Stimulated activated CD8-positive, alpha-beta memory T cell treated with anti-CD3 and anti-CD28 coated beads, Interleukin-12 subunit alpha, Interleukin-12 subunit beta, amount 100 ng/mL, for 1 hour (primary cell): ENCODE measurements at regions not wholly inside any gene's neighbourhood (a gene's known extent, or its start where the extent isn't known, plus 50 kb on each side); places are given as distances from the start of the nearest gene placed in this dataset.
"Not testable (repeated sequence)": the region's sequence is repeated elsewhere in the genome, so short reads cannot be mapped to it uniquely, and the experiment has no call there.

Source experiments
- DNase-seq: peaks from one replicate; pipeline ENCODE4 v3.0.0-alpha.2; 2020; ENCODE audit warnings: low read depth

GRCh38 chr18:77329651-77330050 lies 80.0 kb downstream of the GALR1 start:
- no peak for DNase-seq

DNA sequence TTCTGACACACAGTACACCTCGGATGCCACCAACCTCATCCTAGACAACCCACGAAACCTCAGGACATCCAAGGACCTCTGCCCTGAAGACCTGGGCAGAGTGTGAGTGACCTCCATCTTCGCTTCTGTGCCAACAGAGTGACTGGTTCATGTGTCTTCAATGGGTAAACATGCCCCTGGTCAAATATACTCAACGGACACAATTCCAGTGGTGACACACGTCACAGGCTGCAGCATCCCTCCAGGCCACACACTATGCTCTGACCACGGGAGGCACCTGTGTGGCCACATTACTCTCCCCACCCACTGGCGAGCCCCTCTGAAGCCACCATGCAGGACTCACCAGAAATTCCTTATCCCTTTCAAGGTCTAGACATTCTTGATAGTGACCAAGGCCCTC lies 85.2 kb downstream of the GALR1 start:
- DNase-seq = no peak

- DNase-seq = no peak
These were observed 88.0 kb downstream of the GALR1 start for GRCh38 chr18:77337604-77338003.

GRCh38 chr18:77339093-77339492 lies 89.4 kb downstream of the GALR1 start:
- no peak for DNase-seq

DNA sequence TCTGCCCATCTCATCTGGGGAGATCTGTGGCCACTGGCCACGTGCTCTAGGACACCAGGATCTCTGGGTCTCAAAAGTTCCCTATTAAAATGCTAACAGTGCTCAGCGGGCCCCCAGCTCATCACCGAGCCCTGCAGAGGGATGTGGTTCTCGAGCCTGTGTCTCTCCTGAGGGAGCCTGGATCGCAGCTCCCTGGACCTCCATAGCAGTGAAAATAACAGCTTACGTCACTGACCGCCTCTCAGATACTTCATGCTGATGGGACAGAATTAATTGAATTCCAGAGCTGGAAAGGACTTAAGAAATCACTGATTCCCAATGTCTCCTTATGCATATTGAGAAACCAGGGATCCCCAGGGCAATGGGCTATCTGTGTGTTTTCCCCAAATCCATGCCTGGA lies 90.0 kb downstream of the GALR1 start:
- no peak for DNase-seq

- no peak for DNase-seq
These were observed 91.2 kb downstream of the GALR1 start for GRCh38 chr18:77340815-77341214.

GRCh38 chr18:77341527-77342325 lies 92.1 kb downstream of the GALR1 start:
- no peak for DNase-seq

DNA sequence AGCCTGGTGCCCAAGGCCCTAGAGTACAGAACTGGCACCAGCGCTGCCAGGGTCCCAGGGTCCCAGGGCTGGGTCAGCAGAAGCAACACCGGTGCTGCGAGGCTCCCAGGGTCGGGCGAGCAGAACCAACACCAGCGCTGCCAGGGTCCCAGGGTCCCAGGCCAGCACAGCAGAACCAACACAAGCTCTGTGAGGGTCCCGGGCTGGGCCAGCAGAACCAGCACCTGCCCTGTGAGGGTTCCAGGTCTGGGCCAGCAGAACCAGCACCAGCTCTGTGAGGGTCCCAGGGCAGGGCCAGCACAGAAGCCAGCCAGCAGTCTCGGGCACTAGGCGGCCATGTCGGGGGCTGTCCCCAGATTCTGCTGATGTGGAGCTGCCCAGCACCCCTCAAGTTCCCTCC lies 93.1 kb downstream of the GALR1 start:
- DNase-seq = no peak

GRCh38 chr18:77343846-77344510 lies 94.3 kb downstream of the GALR1 start:
- DNase-seq = no peak

DNA sequence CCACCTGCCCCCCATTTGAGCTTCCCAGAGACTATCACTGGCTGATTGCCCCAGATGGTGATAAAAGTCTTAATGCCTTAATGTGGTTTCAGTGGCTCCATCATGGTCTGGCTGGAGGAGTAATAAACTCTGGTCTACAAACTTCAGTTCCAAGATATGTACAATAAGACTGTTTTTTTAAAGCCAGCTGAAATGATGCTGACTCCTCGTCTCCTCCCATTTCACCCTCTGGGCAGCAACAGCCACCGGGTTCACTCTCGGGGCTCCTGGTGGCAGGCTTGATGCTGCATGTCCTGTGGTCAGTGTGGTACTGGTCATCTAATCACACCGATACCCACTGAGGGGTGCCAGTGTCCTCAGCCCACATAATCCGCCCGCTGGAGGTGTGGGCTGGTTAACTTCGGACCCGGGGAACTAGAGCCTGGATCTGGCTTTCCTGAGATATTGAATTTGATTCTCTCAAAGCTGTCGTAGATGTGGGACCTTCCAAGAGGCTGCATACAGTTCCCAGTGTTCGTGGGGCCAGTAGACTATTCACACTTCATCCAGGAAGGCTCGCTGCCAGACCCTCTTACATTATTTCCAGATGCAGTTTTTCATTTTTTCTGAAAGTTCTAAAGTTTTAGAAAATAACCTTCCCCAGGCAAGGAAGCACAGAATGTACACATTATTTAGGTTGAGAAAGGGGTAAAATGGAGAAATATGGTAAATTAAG lies 95.3 kb downstream of the GALR1 start:
- no peak for DNase-seq

DNA sequence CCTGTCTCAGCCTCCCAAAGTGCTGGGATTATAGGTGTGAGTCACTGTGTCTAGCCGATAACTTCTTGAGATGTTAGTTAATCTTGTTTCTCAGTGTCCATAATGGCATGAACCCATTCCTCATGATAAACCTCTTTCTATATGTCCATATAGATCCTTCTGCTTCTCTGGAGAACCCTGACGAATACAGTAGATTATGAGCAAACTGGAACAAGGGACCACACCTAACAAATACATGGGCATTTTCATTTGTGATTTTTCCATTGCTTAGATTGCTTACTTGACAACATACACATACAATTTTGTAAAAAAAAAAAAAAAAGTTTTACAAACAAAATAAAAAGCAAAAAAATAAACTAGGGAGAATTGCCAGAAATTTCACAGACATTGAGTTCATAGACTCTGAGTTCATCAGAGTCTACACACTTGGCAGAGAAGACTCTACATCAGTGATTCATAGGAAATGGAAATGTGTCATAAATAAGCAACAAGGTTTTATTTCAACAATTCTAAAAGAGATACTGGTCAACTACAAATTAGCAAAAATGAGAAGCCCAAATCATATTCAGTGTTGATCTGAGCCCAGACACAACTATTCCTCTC lies 96.7 kb downstream of the GALR1 start:
- no peak for DNase-seq

DNA sequence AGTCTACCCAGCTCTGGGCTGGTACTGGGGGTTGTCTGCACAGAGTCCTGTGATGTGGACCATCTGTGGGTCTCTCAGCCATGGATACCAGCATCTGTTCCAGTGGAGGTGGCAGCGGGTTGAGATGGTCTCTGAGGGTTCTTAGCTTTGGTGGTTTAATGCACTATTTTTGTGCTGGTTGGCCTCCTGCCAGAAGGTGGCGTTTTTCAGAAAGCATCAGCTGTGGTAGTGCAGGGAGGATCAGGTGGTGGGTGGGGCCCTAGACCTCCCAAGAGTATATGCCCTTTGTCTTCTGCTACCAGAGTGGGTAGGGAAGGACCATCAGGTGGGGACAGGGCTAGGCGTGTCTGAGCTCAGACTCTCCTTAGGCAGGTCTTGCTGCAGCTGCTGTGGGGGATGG lies 103.7 kb downstream of the GALR1 start:
- DNase-seq = not testable (repeated sequence)

- no peak for DNase-seq
These were observed 110.1 kb downstream of the GALR1 start for GRCh38 chr18:77359561-77360314.

- no peak for DNase-seq
These were observed 110.9 kb downstream of the GALR1 start for GRCh38 chr18:77360315-77361190.

GRCh38 chr18:77361382-77361781 lies 111.7 kb downstream of the GALR1 start:
- DNase-seq = no peak

DNA sequence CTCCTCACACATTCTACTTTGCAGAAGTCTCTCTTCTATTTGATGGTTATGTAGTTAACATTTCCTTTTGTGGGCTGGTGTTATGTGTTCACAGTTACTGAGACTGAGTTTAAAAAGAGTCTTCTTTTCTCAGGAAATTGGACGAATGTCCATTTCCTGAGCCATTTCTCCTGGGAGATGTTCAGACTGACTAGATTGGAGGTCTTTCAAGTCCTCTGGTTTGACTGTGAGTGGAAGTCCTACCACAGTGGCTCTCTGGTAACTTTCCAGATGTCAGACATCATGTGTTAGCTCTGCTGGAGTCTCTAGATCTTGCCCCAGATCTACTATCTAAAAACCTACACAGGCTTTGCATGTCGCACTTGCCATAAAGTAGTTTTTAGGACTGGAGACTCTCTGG lies 116.0 kb downstream of the GALR1 start:
- DNase-seq = no peak

GRCh38 chr18:77366067-77366719 lies 116.5 kb downstream of the GALR1 start:
- no peak for DNase-seq

DNA sequence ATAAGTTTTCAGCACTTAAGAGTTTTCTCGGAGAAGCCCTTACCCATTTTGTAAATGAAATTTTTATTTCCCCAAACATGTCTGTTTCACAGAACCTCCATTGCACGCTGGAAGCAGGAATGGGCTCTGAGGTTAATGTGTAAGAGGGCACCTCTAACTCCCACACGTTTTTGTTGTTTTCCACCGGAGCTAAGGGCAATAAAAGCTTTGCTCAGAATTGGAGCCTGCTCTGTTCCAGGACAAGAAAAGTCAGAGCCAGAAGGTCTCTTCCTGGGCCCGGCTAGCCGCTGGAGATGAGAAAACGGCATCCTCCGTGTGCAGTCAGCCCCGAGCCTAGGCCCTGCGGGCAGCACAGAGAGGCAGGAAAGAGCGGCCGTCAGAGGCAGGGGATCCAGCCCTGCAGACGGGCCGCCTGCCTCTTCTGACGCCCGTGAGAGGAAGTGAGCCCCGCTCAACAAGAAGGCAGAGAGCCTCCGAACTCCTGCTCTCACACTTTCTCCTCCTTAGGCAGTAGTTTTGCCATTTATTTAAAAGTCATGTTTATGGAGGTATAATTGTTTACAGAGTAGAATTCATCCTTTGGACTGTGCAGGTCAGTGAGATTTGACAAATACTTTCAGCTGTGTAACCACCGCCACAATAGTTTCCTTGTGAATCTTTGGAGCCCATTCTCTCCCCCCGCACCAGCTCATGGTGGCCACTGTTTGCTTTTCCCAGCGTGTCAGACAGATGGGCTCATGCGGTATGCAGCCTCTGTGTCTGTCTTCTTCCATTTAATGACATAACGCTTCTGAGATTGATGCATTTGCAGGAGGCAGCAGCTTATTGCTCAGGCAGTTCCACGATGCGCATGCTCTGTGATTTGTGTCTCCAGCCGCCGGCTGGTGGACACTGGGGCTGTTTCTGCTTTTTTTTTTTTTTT lies 117.3 kb downstream of the GALR1 start:
- no peak for DNase-seq

DNA sequence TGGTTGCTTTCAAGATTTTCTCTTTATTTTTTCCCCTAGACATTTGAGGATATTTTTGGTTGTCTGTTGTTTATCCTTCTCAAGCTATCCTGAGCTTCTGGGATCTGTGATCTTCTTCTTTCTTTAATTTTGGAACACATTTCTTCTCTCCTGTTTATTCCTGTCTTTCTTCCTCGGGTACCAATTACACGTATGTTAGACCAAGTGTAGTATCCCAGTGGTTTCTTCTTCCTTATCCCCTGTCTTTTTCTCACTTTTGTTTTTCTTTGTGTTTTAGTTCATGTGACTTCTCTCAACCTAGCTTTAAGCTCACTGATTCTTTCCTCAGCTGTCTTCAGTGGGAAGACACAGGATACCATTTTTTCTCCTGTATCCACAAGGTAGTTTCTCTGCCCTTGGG lies 120.0 kb downstream of the GALR1 start:
- DNase-seq = no peak
